HG03575 (cell line): ENCODE measurements at regions not wholly inside any gene's neighbourhood (a gene's known extent, or its start where the extent isn't known, plus 50 kb on each side); places are given as distances from the start of the nearest gene placed in this dataset.

Experiments
- ATAC-seq: cut with Tn5 transposase; IDR thresholded peaks from one replicate; pipeline ENCODE4 v1.9.1; 2021; ENCODE audit not compliant: unreplicated experiment, insufficient number of reproducible peaks, low FRiP score; ENCODE audit errors: extremely low read depth

DNA sequence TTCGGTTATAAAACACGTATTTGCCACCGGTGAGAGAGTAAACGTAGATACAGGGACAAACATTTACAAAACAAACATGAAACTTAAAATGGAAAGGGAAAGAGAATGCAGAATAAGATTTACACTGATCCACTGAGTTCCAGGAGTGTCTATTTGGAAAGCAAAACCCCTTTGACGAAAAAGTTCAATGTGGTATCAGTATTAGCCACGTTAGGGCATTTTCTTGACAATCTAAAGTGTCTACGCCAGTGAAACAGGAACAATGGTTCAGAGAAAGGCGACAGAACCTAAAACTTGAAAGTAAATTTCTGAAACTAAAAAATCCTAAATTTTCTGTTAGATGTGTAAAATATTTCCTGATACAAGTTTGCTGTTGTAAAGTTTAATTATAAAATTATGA is 278.5 kb upstream of the TENM3 start:
- ATAC-seq = no peak

DNA sequence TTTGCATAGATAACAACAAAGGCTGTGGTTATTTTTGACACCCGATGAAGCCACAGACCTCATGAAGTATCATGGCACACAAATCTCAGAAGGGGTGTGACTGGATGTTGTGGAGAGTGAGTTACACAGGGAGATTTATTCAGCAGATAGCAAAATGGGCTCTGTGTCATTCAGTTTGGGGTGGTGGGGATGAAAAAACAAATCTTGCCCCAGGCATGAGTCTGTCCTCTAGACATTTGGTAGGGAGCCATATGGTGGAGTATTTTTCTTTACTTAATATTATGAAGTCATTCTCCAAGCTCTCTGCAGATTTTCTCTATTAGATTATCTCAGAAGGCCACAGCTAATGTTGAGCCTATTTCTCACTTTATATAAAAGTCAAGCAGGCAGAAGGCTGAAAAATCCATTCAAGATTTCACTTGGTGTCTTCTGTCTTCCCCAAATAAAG is 277.1 kb upstream of the TENM3 start:
- ATAC-seq = no peak

DNA sequence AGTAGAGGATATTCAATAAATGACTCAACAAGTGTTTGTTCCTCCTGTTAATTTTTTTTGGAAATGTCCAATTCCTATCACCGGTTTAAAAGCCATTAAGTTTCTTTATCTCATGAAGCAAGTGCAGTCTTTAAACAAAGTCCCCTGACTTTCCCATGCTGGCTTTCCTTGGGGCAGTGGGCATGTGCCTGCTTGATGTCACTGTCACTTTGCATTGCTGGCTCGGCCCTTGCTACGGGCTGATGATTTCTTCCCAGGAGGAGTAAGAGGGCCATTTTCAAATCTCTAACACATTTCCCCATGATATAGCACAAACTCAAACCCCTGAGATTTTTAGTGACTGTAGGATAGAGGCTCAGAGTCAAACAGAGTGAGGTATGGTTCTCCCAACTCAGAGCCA is 275.8 kb upstream of the TENM3 start:
- ATAC-seq = no peak

DNA sequence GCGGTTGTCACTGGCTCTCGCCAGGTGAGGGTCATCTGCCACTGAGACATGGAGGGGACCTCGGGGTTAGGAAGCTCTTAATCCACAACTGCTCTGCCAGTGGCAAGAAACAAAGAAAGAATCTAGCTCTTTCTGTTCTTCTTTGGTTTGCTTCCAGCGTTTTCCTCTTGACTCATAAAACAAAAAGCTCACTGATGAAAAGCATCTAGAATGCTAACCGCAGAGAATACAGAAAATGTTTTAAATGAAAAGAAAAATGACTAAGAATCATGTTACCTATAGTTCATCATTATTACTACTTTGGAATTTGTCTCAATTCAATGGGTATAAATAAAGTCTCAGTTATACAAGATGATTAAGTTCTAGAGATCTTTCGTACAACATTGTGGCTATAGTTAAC is 274.8 kb upstream of the TENM3 start:
- no peak for ATAC-seq

DNA sequence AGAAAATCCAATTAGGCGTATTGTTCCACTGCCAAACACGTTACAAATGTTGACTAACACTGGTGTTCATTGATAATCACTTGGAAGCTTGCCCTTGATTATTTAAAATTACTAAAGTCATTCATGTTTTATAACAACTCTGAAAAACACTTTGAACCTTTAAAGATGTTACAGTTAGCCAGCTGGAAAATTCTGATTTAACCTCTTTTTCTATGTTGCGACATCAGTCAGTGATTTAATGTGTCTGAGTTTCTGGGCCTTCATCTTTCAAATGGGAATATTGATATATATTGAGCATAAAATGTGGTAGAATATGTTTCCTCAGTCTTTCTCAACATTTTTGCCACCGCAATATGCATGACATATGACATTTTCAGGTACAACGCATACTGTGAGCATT is 274.1 kb upstream of the TENM3 start:
- ATAC-seq = no peak

DNA sequence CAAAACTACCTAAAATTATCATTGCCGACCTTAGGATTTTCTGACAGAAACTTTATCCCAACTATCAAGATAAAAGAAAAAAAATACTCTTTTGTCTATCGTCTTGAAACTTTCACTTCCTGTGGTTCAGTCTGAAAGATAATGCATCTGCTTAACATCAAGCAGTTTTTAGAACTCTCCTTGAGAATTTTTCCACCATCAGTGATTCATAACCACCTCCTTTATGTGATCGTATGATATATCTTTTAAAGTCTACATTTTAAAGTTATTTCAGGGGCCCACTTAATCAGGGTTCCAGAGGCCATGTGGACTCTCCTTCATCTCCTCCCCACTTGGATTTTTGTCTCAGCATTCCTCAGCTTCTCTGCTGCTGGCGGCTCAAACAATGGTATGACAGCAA is 272.8 kb upstream of the TENM3 start:
- ATAC-seq = no peak

DNA sequence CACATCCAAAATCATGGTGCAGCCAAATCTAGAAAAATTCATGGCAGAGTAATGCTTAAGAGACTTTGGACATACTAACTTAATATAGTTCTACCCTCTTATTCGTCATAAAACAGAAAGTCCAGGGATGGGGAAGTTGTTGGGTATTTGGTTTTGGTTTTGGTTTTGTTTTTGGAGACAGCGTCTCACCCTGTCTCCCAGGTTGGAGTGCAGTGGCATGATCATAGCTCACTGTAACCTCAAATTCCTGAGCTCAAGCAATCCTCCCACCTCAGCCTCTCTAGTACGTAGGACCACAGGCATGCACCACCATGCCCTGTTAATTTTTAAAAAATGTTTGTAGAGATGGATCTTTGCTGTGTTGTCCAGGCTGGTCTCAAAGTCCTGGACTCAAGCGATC is 271.8 kb upstream of the TENM3 start:
- ATAC-seq = peak; percentile 90

DNA sequence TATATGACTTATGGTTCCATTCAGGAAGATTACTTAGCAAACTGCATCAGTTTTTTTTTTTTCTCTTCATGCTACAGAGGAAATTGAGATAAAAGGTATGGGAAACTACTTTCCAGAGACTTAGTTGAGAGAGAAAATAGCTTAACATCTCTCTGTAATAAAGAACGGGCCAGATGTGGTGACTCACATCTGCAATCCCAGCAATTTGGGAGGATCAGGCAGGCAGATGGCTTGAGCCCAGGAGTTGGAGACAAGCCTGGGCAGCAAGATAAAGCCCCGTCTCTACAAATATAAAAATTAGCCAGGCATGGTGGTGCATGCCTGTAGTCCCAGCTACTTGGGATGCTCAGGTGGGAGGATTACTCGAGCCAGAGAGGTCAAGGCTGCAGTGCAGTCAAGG is 271.2 kb upstream of the TENM3 start:
- no peak for ATAC-seq

DNA sequence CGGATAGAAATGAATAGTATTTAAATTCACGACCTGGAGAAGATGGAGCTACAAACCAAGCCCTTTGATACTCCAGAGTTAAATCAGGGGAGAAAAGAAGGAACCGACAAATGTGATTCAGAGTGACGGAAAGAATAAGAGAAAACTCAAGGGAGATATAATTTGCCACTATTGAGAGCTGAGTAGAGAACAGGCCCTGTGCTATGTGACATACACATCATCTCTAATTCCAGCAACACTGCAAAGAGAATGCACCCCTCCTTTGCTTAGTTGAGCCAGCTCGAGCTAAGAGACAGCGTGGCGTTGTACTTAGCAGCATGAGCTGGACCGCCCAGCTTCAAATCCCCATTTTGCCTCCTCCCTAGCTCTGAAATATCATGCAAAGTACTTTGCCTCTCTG is 266.4 kb upstream of the TENM3 start:
- ATAC-seq = no peak

DNA sequence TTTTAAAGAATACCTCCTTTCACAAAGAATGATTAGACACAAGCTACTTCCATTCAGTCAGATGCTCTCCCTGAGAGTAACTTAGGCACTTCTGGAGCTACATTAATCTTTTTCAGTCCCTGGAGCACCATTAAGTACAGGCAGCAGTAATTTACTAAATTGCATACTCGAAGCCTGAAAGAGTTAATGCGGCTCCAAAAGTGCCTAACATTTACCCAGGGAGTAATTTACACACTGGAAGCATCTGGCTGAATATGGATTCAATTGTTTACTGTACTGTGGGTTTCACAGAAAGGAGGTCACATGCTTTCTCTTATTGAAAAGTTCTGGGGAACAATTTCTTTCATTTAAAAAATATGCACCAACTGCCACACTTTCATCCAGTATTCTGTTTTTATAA is 260.8 kb upstream of the TENM3 start:
- ATAC-seq = no peak

DNA sequence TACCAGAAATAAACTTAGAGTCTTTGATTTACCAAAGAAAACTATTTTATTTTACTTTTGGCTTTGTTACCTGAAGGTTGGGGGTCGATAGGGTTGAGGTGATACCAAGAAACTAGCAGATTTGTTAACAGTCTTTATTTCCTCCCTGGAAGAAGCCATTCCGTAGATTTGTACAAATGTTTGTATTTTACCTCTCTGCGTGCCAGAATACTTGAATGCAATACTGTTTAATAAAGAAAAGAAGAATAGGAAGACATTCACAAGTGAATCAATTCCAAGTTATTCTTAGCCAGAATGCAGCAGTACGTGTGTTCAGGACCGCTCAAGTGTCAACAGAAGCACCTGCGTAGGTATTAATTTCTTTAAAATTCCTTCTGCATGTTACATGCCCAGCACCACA is 260.3 kb upstream of the TENM3 start:
- no peak for ATAC-seq

DNA sequence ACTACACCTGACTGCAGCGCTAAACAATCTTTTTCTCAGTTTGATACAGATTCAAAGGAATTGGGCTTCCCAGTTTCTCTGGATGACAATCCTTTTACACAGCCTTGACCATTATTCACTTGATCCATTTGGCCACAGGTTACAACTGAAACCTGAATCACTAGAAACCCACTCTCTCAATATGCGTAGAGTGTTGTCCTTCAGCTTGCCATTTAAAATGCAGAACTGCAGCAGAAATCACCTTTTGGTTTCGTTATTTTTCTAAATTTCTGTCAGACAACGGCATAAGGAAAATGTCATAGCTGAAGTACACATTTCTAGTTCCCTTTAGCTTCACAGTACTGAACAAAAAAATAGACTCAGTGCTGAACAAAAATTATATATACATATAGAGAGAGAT is 255.8 kb upstream of the TENM3 start:
- ATAC-seq = no peak

DNA sequence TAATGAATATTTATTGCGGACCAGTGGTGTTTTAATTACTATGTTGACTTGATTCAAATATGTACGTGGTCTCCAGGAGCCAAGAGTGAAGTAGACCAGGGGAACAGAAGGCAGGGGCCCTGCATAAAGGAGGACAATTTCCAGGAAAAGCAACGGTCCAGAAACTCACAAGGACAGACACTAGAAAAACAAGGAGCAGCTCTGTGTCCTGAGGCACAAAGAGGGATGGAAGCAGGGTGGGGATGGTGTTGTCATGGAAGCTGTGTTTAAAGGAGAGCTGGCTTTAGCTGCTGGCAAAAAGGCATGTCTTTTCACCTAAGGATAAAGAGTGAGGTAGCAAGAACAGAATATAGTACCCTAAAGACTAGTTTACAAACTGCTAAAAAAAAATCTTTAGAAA is 254.1 kb upstream of the TENM3 start:
- ATAC-seq = no peak

DNA sequence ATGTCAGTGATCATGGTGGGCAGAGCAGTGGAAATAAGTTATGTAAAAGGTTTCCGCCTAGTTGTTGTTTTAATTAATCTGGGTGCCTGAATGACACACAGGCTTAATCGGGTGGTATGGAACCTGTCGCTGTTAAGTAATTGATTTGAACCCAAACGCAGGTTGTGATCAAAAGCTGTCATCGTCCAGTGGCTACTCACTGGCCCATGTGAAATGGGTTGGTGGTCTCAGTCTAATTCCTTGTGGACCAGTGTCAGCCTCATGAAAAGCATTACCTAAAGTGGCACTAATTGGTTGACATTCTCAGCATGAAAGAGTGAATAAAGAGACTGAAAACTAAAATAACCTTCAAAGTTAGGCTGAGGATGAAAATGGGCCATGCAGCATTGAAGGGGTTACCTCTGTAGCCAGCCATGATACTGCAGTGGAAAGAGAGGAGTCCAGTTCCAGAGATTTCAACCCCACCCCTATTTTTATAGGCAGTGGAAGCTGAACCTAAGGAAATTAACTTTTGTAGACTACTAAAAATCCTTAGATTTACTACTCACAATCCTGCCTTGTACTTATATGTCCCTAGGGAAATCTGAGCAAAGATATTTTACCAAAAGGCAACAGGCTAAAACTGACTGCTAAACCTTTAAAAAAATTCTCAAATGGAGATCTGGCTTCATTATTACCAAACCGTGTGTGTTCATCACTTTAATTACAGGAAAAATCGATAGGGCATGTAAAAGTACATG is 251.7 kb upstream of the TENM3 start:
- ATAC-seq = no peak

DNA sequence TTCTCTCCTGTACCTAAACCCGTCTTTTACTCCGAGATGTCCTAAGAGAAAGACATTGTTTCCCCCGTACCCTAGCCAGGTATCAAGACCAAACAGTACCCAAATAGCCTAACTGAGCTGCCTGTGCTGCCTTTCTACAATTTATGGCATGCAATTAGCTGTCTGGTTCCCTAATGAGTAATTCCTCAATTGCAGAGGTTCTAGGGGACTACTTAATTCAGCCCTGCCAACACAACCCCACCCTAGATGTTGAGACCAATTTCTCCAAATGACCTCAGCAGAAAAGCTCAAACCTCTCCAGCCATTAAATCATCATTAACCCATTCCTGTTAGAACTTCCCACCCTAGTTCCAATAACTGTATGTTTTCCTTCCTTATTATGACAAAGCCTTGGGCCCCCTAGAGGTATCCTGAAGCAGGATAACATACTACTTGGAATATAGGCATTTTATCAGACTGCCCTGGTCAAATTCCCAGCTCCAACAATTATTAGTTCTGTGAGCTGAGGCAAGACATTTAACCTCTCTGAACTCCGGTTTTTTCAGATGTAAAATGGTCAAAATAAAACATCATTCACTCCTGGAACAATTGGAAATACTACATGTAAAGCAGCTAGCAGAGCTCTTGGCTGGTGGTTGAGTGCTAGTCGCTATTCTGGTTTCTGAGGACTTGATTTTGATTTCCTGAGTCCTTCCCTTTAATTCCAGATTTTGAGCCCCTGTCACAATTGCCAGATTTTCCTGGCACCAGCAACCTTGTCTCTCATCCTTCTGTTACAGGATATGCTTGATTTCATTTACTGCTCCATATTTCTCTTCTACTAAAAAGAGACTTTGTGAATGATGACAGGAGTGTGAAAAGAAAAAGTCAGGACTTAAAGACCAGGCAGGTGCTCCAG is 244.6 kb upstream of the TENM3 start:
- no peak for ATAC-seq

DNA sequence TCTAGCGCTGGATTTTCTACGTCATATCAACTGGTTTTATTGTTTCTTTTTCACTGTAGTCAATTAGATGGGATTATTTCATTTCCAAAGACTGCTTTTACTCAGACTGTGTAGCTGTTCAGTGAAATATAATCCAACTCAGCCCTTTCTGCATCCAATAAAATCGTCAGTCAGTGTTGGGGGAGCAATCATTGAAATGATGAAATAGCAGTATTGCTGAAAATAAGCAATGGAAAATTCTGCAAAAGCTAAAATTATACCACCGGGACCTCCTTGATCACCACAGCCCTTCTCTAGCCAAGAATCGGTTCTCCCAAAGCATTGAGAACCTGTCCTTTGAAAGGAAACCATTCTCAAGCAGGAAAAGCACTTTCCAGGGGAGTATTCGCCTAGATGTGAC is 243.1 kb upstream of the TENM3 start:
- ATAC-seq = no peak

DNA sequence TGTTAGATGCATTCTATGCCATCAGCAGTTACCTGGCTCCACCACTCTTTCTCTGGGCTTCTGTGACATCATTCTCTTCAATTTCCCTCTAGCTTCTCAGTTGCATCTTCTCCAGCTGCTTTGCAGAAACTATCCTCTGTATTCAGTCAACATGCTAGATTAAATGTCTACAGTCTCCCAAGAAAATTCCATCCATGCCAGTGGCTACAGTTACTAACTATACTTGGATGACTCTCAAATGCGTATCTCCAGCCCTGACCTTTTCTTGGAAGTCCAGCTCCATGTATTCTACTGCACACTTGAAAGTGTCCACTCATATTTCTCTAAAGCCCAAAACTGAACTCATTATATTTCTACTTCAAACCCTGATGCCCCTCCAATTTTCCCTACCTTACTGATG is 232.3 kb upstream of the TENM3 start:
- no peak for ATAC-seq

DNA sequence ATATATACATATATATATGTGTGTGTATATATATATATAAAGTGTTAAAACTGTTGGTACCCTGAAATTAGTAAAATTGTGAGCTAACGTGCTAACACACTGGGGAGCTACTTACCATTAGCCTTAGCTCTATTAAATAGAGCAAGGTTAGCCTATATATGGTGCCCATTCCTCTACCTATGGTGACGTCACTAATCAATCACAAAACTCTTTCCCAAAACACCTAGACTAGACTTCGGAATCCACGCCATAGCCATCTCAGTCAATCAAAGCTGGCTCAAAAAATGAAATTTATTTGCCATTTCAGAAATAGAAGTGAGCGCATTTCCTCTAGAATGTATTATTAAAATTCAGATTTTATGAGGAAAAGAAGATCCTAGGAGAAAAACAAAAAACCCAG is 229.0 kb upstream of the TENM3 start:
- no peak for ATAC-seq

DNA sequence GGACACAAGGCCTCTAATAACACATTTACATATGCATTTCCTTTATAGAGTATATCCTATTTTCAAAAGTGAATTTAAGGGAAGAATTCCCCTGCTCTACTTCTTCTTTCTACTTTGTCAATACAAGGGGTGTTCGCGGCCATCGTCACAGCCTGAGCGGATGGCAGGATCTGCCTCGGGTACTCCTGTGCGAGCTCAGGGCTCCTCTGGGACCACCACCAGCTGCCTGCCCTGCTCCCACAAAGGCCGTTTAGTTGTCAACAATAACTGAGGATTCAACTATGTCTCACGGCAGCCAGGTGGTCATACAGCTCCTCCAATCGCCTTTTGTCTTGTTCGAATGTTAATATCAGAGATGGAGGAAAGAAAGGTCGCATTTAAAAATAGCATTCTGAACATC is 228.2 kb upstream of the TENM3 start:
- no peak for ATAC-seq

DNA sequence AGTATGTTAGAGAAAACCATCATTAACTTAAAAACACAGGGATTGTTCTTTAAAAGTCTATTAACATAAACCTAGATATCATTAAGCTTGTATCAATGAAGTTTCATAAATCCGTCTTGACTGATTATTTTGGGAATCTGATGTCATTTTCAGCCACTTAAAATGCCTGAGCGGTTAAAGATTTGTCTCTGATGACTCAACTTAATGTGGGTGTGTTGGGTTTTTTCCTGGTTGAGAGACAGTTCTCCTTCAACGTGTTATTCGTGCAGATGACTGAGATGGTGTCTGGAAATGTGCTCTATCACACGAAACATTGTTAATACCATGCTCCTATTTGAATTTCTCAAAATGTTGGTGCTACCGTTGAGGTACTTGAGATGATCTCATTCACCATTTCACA is 227.3 kb upstream of the TENM3 start:
- no peak for ATAC-seq
